ENCODE measurements at regions not wholly inside any gene's neighbourhood (a gene's known extent, or its start where the extent isn't known, plus 50 kb on each side); places are given as distances from the start of the nearest gene placed in this dataset.

DNA sequence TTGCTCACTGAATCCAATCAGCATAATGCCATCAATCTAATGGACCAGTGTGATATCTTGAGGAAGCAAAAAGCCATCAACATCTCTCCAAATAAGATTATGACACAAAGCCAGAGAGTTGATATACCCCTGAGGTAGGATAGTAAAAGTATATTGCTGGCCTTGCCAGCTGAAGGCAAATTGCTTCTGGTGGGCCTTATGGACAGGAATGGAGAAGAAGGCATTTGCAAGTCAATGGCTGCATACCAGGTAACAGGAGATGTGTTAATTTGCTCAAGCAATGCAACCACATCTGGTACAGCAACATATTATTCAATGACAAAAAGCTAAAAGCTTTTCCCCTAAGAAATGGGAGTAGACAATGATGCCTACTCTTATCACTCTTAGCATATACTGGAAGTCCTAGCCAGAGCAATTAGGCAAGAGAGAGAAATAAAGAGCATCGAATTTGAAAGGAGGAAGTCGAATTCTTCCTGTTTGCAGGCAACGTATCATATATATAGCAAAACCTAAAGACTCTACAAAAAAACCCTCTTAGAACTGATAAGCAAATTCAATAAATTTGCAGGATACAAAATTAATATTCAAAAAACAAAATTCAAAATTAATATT is 216.1 kb upstream of the RASA1 start:
- DNase-seq (ENCODE audit: low spot score) = no peak

GRCh38 chr5:87053146-87053545 is 214.5 kb upstream of the RASA1 start:
- DNase-seq (ENCODE audit: low spot score) = no peak

- DNase-seq (ENCODE audit: low spot score) = no peak
Measured at GRCh38 chr5:87054821-87055220, 212.9 kb upstream of the RASA1 start.

DNA sequence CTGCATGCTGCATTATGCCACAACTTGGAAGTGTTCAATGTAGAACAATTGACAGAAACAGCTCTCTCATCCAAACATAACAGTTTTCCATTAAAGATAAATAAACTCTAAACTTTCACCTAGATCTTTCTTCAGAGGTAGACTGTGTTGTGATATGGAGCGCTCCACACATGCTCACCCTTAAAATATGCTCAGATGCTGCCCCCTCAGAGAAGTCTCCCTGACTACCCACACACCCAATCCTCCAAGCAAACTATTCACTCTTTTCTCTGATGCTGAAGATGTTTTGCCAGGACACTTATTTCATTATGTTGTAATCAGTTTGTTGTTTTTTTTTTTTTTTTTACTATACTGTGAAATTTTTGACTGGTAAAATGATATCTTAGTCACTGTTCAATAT is 206.6 kb upstream of the RASA1 start:
- no peak for DNase-seq (ENCODE audit: low spot score)

GRCh38 chr5:87069311-87069710 is 198.4 kb upstream of the RASA1 start:
- no peak for DNase-seq (ENCODE audit: low spot score)

DNA sequence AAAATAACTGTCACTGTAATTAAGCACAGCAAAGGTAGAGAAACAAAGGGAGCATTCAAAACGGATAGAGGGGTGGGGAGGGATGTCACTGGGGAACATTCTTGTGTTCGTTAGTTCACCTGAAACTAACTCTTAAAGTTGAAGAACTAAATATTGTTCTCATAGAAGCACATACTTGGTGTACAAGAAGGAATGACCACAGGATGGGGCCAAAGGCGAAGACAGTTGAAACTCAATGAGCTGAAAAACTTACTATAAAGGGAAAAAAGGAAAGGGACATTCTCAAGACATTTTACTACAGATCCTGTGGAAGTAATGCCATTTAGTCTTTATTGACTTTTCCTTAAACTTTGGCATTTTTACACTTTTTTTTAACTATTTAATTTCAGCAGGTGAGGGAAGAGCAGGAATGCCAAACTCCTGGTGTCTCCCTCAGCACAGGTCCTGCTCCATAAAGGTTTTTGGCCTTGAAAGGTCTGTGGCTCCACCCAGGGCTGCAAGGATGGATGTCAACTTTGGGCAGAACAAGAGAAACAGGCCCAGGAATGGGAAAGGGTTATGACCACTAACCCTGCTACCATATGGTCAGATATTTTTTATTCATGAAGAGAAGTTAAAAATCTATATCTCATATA is 197.6 kb upstream of the RASA1 start:
- DNase-seq (ENCODE audit: low spot score) = peak; percentile 12

GRCh38 chr5:87074072-87074471 is 193.6 kb upstream of the RASA1 start:
- no peak for DNase-seq (ENCODE audit: low spot score)

GRCh38 chr5:87074934-87075541 is 192.6 kb upstream of the RASA1 start:
- no peak for DNase-seq (ENCODE audit: low spot score)

DNA sequence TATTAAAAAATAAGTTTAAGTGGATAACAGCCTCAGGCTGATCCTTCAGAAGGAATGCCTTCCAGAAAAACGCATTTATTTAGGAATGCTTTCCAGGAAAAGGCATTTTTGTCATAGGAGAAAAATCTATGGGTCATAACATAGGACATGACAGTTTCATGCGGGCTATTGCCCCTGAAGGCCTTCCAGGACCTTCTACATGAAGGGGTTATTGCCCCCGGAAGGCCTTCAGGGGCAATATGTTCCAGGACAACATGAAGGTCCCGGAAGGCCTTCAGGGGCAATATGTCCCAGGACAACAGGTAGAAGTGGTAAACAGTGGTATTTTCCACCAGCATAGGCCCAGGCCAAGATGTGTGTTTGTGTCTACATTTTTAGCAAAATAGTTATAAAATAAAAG is 191.3 kb upstream of the RASA1 start:
- DNase-seq (ENCODE audit: low spot score) = no peak

- no peak for DNase-seq (ENCODE audit: low spot score)
Measured at GRCh38 chr5:87076931-87077330, 190.8 kb upstream of the RASA1 start.

DNA sequence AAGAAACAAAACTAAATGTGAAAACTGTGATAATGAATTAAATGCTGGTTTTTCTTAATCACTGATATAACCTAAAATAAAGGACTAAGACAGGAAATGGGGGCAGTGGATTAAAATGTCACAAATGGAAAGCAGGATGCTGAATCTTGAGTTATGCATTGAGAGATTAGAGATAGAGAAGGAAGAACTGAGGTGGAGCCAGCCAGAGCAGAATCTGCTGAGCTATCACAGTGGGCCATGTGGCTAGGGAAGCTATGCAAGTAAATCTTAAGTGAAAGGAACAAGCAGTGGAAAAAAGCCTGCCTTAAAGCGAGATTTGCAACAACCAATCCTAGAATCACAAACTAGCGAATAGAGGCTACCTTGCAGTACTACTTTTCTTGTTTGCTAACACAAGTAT is 188.5 kb upstream of the RASA1 start:
- DNase-seq (ENCODE audit: low spot score) = no peak

DNA sequence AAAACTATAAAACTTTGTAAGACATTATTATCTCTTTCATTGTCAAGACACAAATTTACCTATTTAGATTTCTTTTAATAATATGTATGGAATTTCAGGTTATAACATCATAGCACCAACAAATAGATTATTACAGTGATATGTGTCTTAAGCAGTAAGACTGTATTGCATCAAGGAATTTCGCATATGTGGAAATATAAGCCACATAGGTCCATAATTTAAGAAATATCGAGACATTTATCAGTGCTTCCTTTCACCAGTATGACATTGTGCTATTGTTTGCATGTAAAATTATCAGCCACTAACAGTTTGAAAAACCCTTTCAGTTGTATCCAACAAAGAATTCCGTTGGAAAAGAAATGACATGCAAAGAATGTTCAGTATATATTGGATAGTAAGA is 186.7 kb upstream of the RASA1 start:
- DNase-seq (ENCODE audit: low spot score) = no peak

- no peak for DNase-seq (ENCODE audit: low spot score)
Measured at GRCh38 chr5:87081511-87082372, 185.9 kb upstream of the RASA1 start.

GRCh38 chr5:87094347-87094746 is 173.3 kb upstream of the RASA1 start:
- DNase-seq (ENCODE audit: low spot score) = no peak

DNA sequence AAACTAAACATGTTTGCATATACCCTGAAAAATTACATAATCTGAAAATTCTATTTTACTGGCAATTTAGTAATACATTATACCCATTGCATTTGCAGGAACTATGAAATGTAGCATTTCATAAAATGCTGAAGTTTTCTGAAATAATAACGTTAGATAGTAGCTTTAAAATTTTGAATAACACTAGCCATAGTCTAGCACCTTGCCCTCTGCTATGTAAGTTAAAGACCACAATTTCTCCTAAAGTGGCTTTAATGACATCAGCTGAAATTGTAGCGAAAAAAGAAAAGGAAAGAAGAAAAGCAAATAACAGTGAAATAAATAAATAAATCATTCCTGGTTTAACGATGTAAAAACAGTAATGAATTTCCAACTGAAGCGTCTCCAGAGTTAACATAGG is 172.8 kb upstream of the RASA1 start:
- no peak for DNase-seq (ENCODE audit: low spot score)

GRCh38 chr5:87095787-87096186 is 171.9 kb upstream of the RASA1 start:
- DNase-seq (ENCODE audit: low spot score) = no peak

GRCh38 chr5:87097664-87098063 is 170.0 kb upstream of the RASA1 start:
- DNase-seq (ENCODE audit: low spot score) = no peak

GRCh38 chr5:87099291-87099839 is 168.3 kb upstream of the RASA1 start:
- no peak for DNase-seq (ENCODE audit: low spot score)

- DNase-seq (ENCODE audit: low spot score) = no peak
Measured at GRCh38 chr5:87099968-87100367, 167.7 kb upstream of the RASA1 start.

GRCh38 chr5:87101321-87101720 is 166.4 kb upstream of the RASA1 start:
- DNase-seq (ENCODE audit: low spot score) = no peak

DNA sequence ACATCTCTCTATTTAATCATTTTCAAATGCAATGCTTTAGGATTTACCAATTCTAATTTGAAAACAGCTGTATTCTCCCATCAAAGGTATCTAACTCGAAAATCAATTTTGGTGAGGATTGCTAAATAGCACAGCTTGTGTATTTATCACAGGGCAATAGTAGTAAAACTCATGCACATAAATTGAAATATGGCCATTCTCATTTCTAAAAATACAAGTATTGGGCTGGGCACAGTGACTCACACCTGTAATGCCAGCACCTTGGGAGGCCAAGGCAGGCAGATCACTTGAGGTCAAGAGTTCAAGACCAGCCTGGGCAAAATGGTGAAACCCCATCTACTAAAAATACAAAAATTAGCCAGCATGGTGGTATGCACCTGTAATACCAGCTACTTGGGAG is 164.8 kb upstream of the RASA1 start:
- no peak for DNase-seq (ENCODE audit: low spot score)

DNA sequence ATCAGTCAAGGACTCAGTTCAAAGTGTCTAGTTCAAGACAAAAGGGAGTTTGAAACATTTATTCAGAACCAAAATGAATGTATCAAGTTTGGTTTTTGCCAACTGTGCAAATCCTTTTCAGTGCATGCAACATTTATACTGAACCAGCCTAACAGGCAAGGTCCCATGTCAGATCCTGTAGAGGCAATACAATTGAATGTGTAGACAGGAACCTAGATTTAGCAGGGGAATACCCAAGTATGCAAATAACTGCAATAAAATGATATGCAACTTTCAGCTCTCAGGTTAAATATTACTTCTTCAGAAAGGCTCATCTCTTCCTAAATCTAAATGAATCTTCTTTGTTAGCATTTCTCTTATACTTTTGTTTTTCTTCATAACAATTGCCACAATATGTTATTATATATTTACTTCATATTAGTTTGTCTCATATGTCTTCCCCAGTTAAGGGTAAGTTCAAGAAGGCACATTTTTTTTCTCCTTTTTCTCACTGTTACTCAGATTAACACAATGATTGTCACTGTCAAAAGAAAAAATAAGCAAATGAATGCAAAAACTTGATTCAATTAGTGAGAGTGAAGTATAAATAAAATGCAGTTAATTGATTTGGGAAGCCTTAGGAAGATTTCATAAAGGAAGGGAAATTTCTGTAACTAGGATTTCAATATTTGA is 163.9 kb upstream of the RASA1 start:
- DNase-seq (ENCODE audit: low spot score) = no peak
